Vagina (tissue), 2 donors: ENCODE measurements at regions not wholly inside any gene's neighbourhood (a gene's known extent, or its start where the extent isn't known, plus 50 kb on each side); places are given as distances from the start of the nearest gene placed in this dataset.

ENCODE experiments used
- DNase-seq, 2 donors: peaks; one replicate each; pipeline ENCODE4 v3.0.0-alpha.2; 2017; ENCODE audit errors: extremely low spot score in 2 of 2
- H3K27ac ChIP-seq: fragments of 200-600 bp; sonication (generic); one replicate; pipeline ENCODE4 v1.5.1; 2019
- H3K27me3 ChIP-seq: fragments of 200-600 bp; sonication (generic); one replicate; pipeline ENCODE4 v1.5.1; 2019
- H3K36me3 ChIP-seq, 2 donors: fragments of 200-600 bp; sonication (generic); one replicate each; pipeline ENCODE4 v1.5.1; 2017 to 2019
- H3K4me1 ChIP-seq: fragments of 200-600 bp; sonication (generic); one replicate; pipeline ENCODE4 v1.5.1; 2019
- H3K4me3 ChIP-seq, 2 donors: fragments of 200-600 bp; sonication (generic); 1 replicate in 1 of 2; 2 replicates in 1 of 2; pipeline ENCODE4 v1.5.1; 2016 to 2019
- H3K9me3 ChIP-seq: fragments of 200-600 bp; sonication (generic); one replicate; pipeline ENCODE4 v1.5.1; 2019
- CTCF ChIP-seq, 3 experiments: fragments of 450-650 bp in 2 of 3; fragments of 200-600 bp in 1 of 3; sonication (generic) in 1 of 3; IDR thresholded peaks; one replicate each; pipeline ENCODE4 v1.5.1; 2017 to 2019; ENCODE audit warnings: antibody characterized with exemption in 3 of 3, mild to moderate bottlenecking in 2 of 3, moderate library complexity in 2 of 3
- POLR2A ChIP-seq, 2 donors: fragments of 450-650 bp; IDR thresholded peaks; one replicate each; pipeline ENCODE4 v1.6.1; 2017; ENCODE audit warnings: antibody characterized with exemption in 2 of 2, mild to moderate bottlenecking in 2 of 2, moderate library complexity in 2 of 2
- POLR2AphosphoS5 ChIP-seq, 2 donors: sonication (generic); formaldehyde crosslinking; IDR thresholded peaks; one replicate each; pipeline ENCODE4 v1.9.0; 2017; ENCODE audit warnings: antibody characterized with exemption in 2 of 2, mild to moderate bottlenecking in 2 of 2, low read depth in 1 of 2; ENCODE audit not compliant: insufficient read depth in 1 of 2
- intact Hi-C: fragments of 100-400 bp; cut with DNase I; formaldehyde crosslinking; loops from one replicate; pipeline ENCODE4 v1.15.1; 2023

- no peak for TF ChIP-seq POLR2A (IDR thresholded peaks at IDR 0.05)
- TF ChIP-seq POLR2AphosphoS5 (IDR thresholded peaks at IDR 0.05; ENCODE audit: insufficient read depth in 1 of 2, low read depth in 1 of 2), result no peak
- TF ChIP-seq CTCF (IDR thresholded peaks at IDR 0.05), result no peak
- DNase-seq, result no peak
- no peaks in the 10 kb centered on the region for H3K27me3 ChIP-seq
- no peaks in the 10 kb centered on the region for H3K36me3 ChIP-seq
- no peak overlapping the region for H3K4me3 ChIP-seq
- H3K9me3 ChIP-seq, result no peaks in the 10 kb centered on the region
- H3K27ac ChIP-seq, result no peak overlapping the region
- no peaks in the 10 kb centered on the region for H3K4me1 ChIP-seq
- intact Hi-C loops, result no loop called here
Measured at GRCh38 chr2:223475901-223476300, 126.3 kb downstream of the SCG2 start.

GRCh38 chr2:223477318-223477717 lies 124.8 kb downstream of the SCG2 start:
- intact Hi-C loops, result no loop called here
- no peak for TF ChIP-seq POLR2AphosphoS5 (IDR thresholded peaks at IDR 0.05; ENCODE audit: insufficient read depth in 1 of 2, low read depth in 1 of 2)
- no peak for TF ChIP-seq CTCF (IDR thresholded peaks at IDR 0.05)
- no peak for TF ChIP-seq POLR2A (IDR thresholded peaks at IDR 0.05)
- Histone ChIP-seq H3K36me3 (no peaks in the 10 kb centered on the region), H3K4me3 (no peak overlapping the region), H3K27me3 (no peaks in the 10 kb centered on the region), H3K9me3 (no peaks in the 10 kb centered on the region), H3K4me1 (no peaks in the 10 kb centered on the region), H3K27ac (no peak overlapping the region)
- no peak for DNase-seq

GRCh38 chr2:223481486-223481885 lies 120.7 kb downstream of the SCG2 start:
- Histone ChIP-seq H3K27ac (no peak overlapping the region), H3K9me3 (no peaks in the 10 kb centered on the region), H3K36me3 (no peaks in the 10 kb centered on the region), H3K4me3 (no peak overlapping the region), H3K27me3 (no peaks in the 10 kb centered on the region), H3K4me1 (no peaks in the 10 kb centered on the region)
- no peak for TF ChIP-seq CTCF (IDR thresholded peaks at IDR 0.05)
- TF ChIP-seq POLR2A (IDR thresholded peaks at IDR 0.05), result no peak
- no peak for TF ChIP-seq POLR2AphosphoS5 (IDR thresholded peaks at IDR 0.05; ENCODE audit: insufficient read depth in 1 of 2, low read depth in 1 of 2)
- DNase-seq, result no peak
- intact Hi-C loops, result no loop called here

- no peaks in the 10 kb centered on the region for H3K9me3 ChIP-seq
- TF ChIP-seq CTCF (IDR thresholded peaks at IDR 0.05) (no peak), POLR2AphosphoS5 (IDR thresholded peaks at IDR 0.05; ENCODE audit: insufficient read depth in 1 of 2, low read depth in 1 of 2) (no peak), POLR2A (IDR thresholded peaks at IDR 0.05) (no peak)
- intact Hi-C loops, result no loop called here
- H3K36me3 ChIP-seq, result no peaks in the 10 kb centered on the region
- H3K27ac ChIP-seq, result no peak overlapping the region
- no peaks in the 10 kb centered on the region for H3K4me1 ChIP-seq
- no peaks in the 10 kb centered on the region for H3K27me3 ChIP-seq
- no peak for DNase-seq
- no peak overlapping the region for H3K4me3 ChIP-seq
Measured at GRCh38 chr2:223486751-223487150, 115.4 kb downstream of the SCG2 start.

- intact Hi-C loops, result no loop called here
- Histone ChIP-seq H3K4me3 (no peak overlapping the region), H3K36me3 (no peaks in the 10 kb centered on the region), H3K9me3 (no peaks in the 10 kb centered on the region), H3K27ac (no peak overlapping the region), H3K27me3 (no peaks in the 10 kb centered on the region), H3K4me1 (no peaks in the 10 kb centered on the region)
- TF ChIP-seq POLR2AphosphoS5 (IDR thresholded peaks at IDR 0.05; ENCODE audit: insufficient read depth in 1 of 2, low read depth in 1 of 2) (no peak), CTCF (IDR thresholded peaks at IDR 0.05) (no peak), POLR2A (IDR thresholded peaks at IDR 0.05) (no peak)
- DNase-seq, result no peak
Measured at GRCh38 chr2:223487214-223487846, 114.8 kb downstream of the SCG2 start.
